Cerebellar nuclear complex (tissue), 1 donor: ENCODE measurements at regions not wholly inside any gene's neighbourhood (a gene's known extent, or its start where the extent isn't known, plus 50 kb on each side); places are given as distances from the start of the nearest gene placed in this dataset.

Experiments used
- DNase-seq, 2 experiments: peaks; one replicate each; lab custom pipeline; 2025; lab: John Stamatoyannopoulos, UW

- DNase-seq = no peak
These were observed 66.6 kb upstream of the CCN6 start for GRCh38 chr6:111987295-111987694.

DNA sequence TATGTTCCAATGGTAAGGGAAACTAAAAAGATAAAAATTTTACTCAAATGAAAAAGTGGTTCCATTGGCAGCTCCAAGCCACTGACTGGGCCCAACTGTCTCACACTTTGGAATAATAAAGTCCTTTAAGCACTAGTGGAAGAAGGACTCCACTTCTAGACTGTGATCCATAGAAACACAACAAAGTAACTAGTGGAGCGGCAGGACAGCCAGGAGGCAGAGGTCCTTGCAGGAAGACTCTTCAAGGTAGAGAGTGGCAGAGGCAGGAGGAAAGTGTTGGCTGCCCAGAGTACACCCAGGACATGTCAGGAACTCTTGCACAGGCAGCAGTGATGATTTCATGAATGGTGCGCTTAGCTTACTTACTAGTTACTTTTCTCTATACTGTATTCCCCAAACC, 65.0 kb upstream of the CCN6 start:
- no peak for DNase-seq

GRCh38 chr6:111989743-111990142, 64.2 kb upstream of the CCN6 start:
- no peak for DNase-seq

- no peak for DNase-seq
These were observed 63.7 kb upstream of the CCN6 start for GRCh38 chr6:111990214-111990613.

DNA sequence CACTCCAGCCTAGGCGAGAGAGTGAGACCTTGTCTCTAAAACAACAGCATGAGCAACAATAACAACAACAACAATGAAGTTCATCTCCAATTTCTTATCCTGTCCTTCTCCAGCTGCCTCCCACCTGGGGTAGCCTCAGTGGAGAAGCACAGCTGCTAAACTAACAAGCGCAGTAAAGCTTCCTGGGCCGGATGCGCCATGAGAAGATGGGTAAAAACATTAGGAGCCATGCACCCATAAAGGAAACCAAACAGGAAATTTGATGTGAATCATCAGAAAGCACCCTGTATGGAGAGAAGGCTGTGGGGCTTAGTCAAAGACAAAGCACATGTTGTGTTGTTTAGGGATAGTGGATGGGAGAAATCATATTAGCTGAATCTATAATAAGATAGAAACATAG, 61.1 kb upstream of the CCN6 start:
- DNase-seq = no peak

DNA sequence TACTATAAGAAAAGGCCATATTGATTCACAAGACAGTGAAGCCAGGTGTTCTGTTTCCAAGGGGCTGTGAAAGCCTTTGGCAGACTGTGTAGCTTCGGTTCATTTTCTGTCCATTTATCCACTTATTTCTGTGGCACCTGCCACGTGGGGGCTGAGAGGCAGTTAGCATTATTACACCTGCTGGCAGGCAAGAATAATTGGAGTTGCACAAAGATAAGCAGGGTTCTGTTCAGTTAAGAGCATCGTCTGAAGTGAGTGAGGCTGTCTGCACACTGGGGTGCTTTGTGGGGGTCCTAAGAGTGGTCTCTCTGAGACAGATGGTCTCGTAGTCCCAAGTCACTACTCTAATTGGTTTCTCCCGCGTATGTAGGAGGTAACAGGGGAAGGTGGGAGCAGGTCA, 60.6 kb upstream of the CCN6 start:
- DNase-seq = no peak

DNA sequence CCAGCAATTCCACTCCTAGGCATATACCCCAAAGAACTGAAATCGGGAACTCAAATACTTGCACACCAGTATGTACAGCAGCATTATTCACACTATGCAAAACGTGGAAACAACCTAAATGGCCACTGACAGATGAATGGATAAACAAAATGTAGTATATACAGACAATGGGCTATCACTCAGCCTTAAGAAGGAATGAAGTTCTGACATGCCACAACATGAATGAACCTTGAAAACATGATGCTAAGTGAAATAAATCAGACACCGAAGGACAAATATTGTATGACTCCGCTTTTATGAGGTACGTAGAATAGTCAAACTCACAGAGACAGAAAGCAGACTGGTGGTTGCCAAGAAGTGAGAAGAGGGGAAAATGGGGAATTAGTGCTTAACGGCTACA, 59.1 kb upstream of the CCN6 start:
- DNase-seq = no peak

- no peak for DNase-seq
These were observed 58.5 kb upstream of the CCN6 start for GRCh38 chr6:111995404-111995803.

DNA sequence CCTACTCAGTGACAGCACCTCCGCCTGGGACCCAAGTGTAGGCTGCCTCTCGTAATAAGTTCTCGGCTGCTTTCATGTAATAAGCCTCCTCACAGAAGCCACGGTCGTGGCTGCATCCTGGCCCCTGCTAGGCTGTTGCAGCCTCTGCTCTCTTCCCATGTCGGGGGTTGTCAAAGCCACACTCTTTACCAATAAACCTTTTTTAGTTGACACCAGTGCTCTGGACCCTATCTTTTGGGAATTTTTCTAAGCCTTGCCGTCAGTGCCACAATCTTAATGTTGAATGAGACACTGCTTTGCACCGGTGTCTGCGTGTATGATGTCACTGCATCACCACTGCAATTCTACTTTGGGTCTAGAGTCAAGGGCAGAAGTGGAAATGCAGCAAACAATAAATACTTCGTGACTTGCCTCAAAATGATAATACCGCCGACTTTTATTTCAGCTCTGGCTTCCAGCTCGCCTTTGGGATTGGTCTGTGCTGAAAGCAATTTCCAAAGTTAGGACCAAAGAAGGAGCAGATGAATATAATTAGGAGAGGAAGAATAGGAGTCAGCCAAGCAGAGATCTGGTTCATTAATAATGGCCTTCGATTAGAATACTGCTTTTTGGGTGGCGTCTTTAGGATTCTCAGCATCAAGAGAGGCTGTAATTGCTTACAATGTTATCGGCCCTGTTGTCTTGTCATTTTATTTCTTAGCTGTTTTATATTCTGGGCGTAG, 57.6 kb upstream of the CCN6 start:
- no peak for DNase-seq

GRCh38 chr6:111997078-111997852, 56.6 kb upstream of the CCN6 start:
- DNase-seq = peak; percentile 77 to 79

GRCh38 chr6:111997853-111998208, 56.1 kb upstream of the CCN6 start:
- no peak for DNase-seq

GRCh38 chr6:112002307-112002706, 51.6 kb upstream of the CCN6 start:
- no peak for DNase-seq
